ENCODE measurements at regions not wholly inside any gene's neighbourhood (a gene's known extent, or its start where the extent isn't known, plus 50 kb on each side); places are given as distances from the start of the nearest gene placed in this dataset.

GRCh38 chr3:105277656-105278055 is 89.1 kb upstream of the ALCAM start:
- no peak overlapping the region for H3K9ac ChIP-seq (ENCODE audit: insufficient read depth in 1 of 2, low read length in 2 of 2)
- DNase-seq: no peak
- no peaks in the 10 kb centered on the region for H3K36me3 ChIP-seq (ENCODE audit: control insufficient read depth in 4 of 4, insufficient read depth in 4 of 4, low read length in 4 of 4)
- no peaks in the 10 kb centered on the region for H3K9me3 ChIP-seq (ENCODE audit: control insufficient read depth in 4 of 4, insufficient read depth in 3 of 4, low read length in 3 of 4)
- H3K4me3 ChIP-seq: no peak overlapping the region
- no peaks in the 10 kb centered on the region for H3K27me3 ChIP-seq (ENCODE audit: control insufficient read depth in 3 of 3, insufficient read depth in 3 of 3, low read length in 2 of 3)
- no peak overlapping the region for H3K27ac ChIP-seq (ENCODE audit: low read depth in 1 of 2, low read length in 1 of 2)
- no peaks in the 10 kb centered on the region for H3K4me1 ChIP-seq (ENCODE audit: control insufficient read depth in 5 of 5, insufficient read depth in 5 of 5, low read length in 5 of 5)
- no peak for ATAC-seq (ENCODE audit: insufficient read depth, low FRiP score)
- 91% methylated on average over 3 of the region's 3 CpGs for WGBS, 2 donors
- TF ChIP-seq, protein P1, sequence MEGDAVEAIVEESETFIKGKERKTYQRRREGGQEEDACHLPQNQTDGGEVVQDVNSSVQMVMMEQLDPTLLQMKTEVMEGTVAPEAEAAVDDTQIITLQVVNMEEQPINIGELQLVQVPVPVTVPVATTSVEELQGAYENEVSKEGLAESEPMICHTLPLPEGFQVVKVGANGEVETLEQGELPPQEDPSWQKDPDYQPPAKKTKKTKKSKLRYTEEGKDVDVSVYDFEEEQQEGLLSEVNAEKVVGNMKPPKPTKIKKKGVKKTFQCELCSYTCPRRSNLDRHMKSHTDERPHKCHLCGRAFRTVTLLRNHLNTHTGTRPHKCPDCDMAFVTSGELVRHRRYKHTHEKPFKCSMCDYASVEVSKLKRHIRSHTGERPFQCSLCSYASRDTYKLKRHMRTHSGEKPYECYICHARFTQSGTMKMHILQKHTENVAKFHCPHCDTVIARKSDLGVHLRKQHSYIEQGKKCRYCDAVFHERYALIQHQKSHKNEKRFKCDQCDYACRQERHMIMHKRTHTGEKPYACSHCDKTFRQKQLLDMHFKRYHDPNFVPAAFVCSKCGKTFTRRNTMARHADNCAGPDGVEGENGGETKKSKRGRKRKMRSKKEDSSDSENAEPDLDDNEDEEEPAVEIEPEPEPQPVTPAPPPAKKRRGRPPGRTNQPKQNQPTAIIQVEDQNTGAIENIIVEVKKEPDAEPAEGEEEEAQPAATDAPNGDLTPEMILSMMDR (IDR thresholded peaks at IDR 0.05; ENCODE audit: control extremely low read depth, extremely low read depth): no peak

DNA sequence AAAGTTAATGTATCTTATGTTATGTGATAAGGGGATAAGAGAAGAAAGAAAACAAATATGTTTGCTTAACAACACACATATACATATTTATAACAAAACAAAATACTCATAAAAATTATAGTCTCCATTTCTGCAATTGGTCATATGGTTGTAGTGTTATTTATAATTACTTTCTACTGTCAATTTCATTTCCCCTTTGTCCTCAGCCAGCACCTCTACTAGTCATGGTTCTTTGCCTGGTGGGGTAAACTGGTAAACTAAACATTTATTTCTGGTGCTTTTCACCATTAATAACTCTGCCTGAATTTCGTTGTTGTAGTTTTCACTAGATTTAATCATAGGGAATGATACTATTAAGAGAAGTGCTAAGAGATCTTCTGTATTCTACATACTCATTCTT is 88.0 kb upstream of the ALCAM start:
- Histone ChIP-seq H3K27ac (ENCODE audit: low read depth in 1 of 2, low read length in 1 of 2) (no peak overlapping the region), H3K4me3 (no peak overlapping the region), H3K27me3 (ENCODE audit: control insufficient read depth in 3 of 3, insufficient read depth in 3 of 3, low read length in 2 of 3) (no peaks in the 10 kb centered on the region), H3K4me1 (ENCODE audit: control insufficient read depth in 5 of 5, insufficient read depth in 5 of 5, low read length in 5 of 5) (no peaks in the 10 kb centered on the region), H3K9ac (ENCODE audit: insufficient read depth in 1 of 2, low read length in 2 of 2) (no peak overlapping the region), H3K36me3 (ENCODE audit: control insufficient read depth in 4 of 4, insufficient read depth in 4 of 4, low read length in 4 of 4) (no peaks in the 10 kb centered on the region), H3K9me3 (ENCODE audit: control insufficient read depth in 4 of 4, insufficient read depth in 3 of 4, low read length in 3 of 4) (no peaks in the 10 kb centered on the region)
- 57 to 76% methylated on average over 1 of the region's 1 CpG for WGBS, 2 donors
- TF ChIP-seq, protein P1 (IDR thresholded peaks at IDR 0.05; ENCODE audit: control extremely low read depth, extremely low read depth): no peak
- ATAC-seq (ENCODE audit: insufficient read depth, low FRiP score): no peak
- no peak for DNase-seq

- DNase-seq: no peak
- Histone ChIP-seq H3K27me3 (ENCODE audit: control insufficient read depth in 3 of 3, insufficient read depth in 3 of 3, low read length in 2 of 3) (no peaks in the 10 kb centered on the region), H3K4me1 (ENCODE audit: control insufficient read depth in 5 of 5, insufficient read depth in 5 of 5, low read length in 5 of 5) (no peaks in the 10 kb centered on the region), H3K27ac (ENCODE audit: low read depth in 1 of 2, low read length in 1 of 2) (no peak overlapping the region), H3K9me3 (ENCODE audit: control insufficient read depth in 4 of 4, insufficient read depth in 3 of 4, low read length in 3 of 4) (no peaks in the 10 kb centered on the region), H3K4me3 (no peak overlapping the region), H3K9ac (ENCODE audit: insufficient read depth in 1 of 2, low read length in 2 of 2) (no peak overlapping the region), H3K36me3 (ENCODE audit: control insufficient read depth in 4 of 4, insufficient read depth in 4 of 4, low read length in 4 of 4) (no peaks in the 10 kb centered on the region)
- 62 to 80% methylated on average over 1 of the region's 1 CpG for WGBS, 2 donors
- TF ChIP-seq, protein P1 (IDR thresholded peaks at IDR 0.05; ENCODE audit: control extremely low read depth, extremely low read depth): no peak
- no peak for ATAC-seq (ENCODE audit: insufficient read depth, low FRiP score)
Observed at GRCh38 chr3:105281989-105282388, 84.7 kb upstream of the ALCAM start.

DNA sequence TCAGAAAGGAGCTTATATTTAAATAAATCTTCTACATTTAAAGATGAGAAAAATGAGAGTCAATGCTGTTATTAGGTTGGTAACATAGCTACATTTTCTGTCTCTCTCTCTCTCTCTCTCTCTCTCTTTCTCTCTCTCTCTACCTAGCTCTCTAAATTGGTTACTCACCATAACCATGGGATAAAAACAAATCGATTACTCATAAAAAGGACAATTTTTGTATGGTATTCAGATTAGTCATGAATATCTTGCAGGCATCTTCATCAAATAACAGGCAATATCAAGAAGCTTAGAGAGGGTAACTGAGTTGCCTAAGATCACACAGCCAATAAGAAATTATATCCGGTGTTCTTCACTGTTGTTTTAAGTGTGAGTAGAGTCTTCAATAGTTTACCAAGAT is 81.8 kb upstream of the ALCAM start:
- H3K4me3 ChIP-seq: no peak overlapping the region
- no peaks in the 10 kb centered on the region for H3K9me3 ChIP-seq (ENCODE audit: control insufficient read depth in 4 of 4, insufficient read depth in 3 of 4, low read length in 3 of 4)
- no peaks in the 10 kb centered on the region for H3K4me1 ChIP-seq (ENCODE audit: control insufficient read depth in 5 of 5, insufficient read depth in 5 of 5, low read length in 5 of 5)
- no peak overlapping the region for H3K27ac ChIP-seq (ENCODE audit: low read depth in 1 of 2, low read length in 1 of 2)
- ATAC-seq (ENCODE audit: insufficient read depth, low FRiP score) (no peak), DNase-seq (no peak)
- TF ChIP-seq, protein P1 (IDR thresholded peaks at IDR 0.05; ENCODE audit: control extremely low read depth, extremely low read depth): no peak
- no peaks in the 10 kb centered on the region for H3K27me3 ChIP-seq (ENCODE audit: control insufficient read depth in 3 of 3, insufficient read depth in 3 of 3, low read length in 2 of 3)
- H3K9ac ChIP-seq (ENCODE audit: insufficient read depth in 1 of 2, low read length in 2 of 2): no peak overlapping the region
- 65 to 66% methylated on average over 2 of the region's 2 CpGs for WGBS, 2 donors
- no peaks in the 10 kb centered on the region for H3K36me3 ChIP-seq (ENCODE audit: control insufficient read depth in 4 of 4, insufficient read depth in 4 of 4, low read length in 4 of 4)

Measured in lung (tissue), 11 donors.